ENCODE measurements at regions not wholly inside any gene's neighbourhood (a gene's known extent, or its start where the extent isn't known, plus 50 kb on each side); places are given as distances from the start of the nearest gene placed in this dataset.
"Not testable (repeated sequence)": the region's sequence is repeated elsewhere in the genome, so short reads cannot be mapped to it uniquely, and the experiment has no call there.

- no peak for DNase-seq (ENCODE audit: low spot score)
These were observed 913.4 kb upstream of the ACO1 start for GRCh38 chr9:31471010-31471409.

- DNase-seq (ENCODE audit: low spot score): no peak
These were observed 897.8 kb upstream of the ACO1 start for GRCh38 chr9:31486630-31487029.

- no peak for DNase-seq (ENCODE audit: low spot score)
These were observed 893.8 kb upstream of the ACO1 start for GRCh38 chr9:31490551-31491106.

GRCh38 chr9:31492229-31492628, 892.2 kb upstream of the ACO1 start:
- no peak for DNase-seq (ENCODE audit: low spot score)

GRCh38 chr9:31500422-31500821, 884.0 kb upstream of the ACO1 start:
- DNase-seq (ENCODE audit: low spot score): no peak

GRCh38 chr9:31519011-31519410, 865.4 kb upstream of the ACO1 start:
- DNase-seq (ENCODE audit: low spot score): no peak

GRCh38 chr9:31519424-31519823, 865.0 kb upstream of the ACO1 start:
- no peak for DNase-seq (ENCODE audit: low spot score)

- DNase-seq (ENCODE audit: low spot score): no peak
These were observed 864.6 kb upstream of the ACO1 start for GRCh38 chr9:31519826-31520225.

- DNase-seq (ENCODE audit: low spot score): no peak
These were observed 864.0 kb upstream of the ACO1 start for GRCh38 chr9:31520301-31521085.

- DNase-seq (ENCODE audit: low spot score): no peak
These were observed 848.8 kb upstream of the ACO1 start for GRCh38 chr9:31535651-31536050.

GRCh38 chr9:31536471-31536870, 848.0 kb upstream of the ACO1 start:
- no peak for DNase-seq (ENCODE audit: low spot score)

- no peak for DNase-seq (ENCODE audit: low spot score)
These were observed 842.6 kb upstream of the ACO1 start for GRCh38 chr9:31541721-31542281.

GRCh38 chr9:31542384-31543055, 841.9 kb upstream of the ACO1 start:
- DNase-seq (ENCODE audit: low spot score): no peak

- no peak for DNase-seq (ENCODE audit: low spot score)
These were observed 829.5 kb upstream of the ACO1 start for GRCh38 chr9:31554941-31555340.

GRCh38 chr9:31556667-31557463, 827.6 kb upstream of the ACO1 start:
- no peak for DNase-seq (ENCODE audit: low spot score)

GRCh38 chr9:31572190-31572589, 812.3 kb upstream of the ACO1 start:
- not testable (repeated sequence) for DNase-seq (ENCODE audit: low spot score)

- DNase-seq (ENCODE audit: low spot score): no peak
These were observed 810.9 kb upstream of the ACO1 start for GRCh38 chr9:31573561-31573960.

GRCh38 chr9:31574006-31574765, 810.3 kb upstream of the ACO1 start:
- DNase-seq (ENCODE audit: low spot score): no peak

GRCh38 chr9:31582071-31582470, 802.4 kb upstream of the ACO1 start:
- DNase-seq (ENCODE audit: low spot score): no peak

- DNase-seq (ENCODE audit: low spot score): no peak
These were observed 801.9 kb upstream of the ACO1 start for GRCh38 chr9:31582561-31582960.

GRCh38 chr9:31585158-31585557, 799.3 kb upstream of the ACO1 start:
- no peak for DNase-seq (ENCODE audit: low spot score)
